HL-60 (cell line): ENCODE measurements at regions not wholly inside any gene's neighbourhood (a gene's known extent, or its start where the extent isn't known, plus 50 kb on each side); places are given as distances from the start of the nearest gene placed in this dataset.

Source experiments
- DNase-seq, 2 experiments: peaks; one replicate each; pipeline ENCODE4 v3.0.0-alpha.2; 2010 to 2020; ENCODE audit warnings: low read depth in 1 of 2, low spot score in 1 of 2
- H3K27ac ChIP-seq: fragments of 250-450 bp; sonication (Bioruptor Pico); replicated peaks from 2 replicates; pipeline ENCODE4 v1.5.1; 2020; ENCODE audit warnings: mild to moderate bottlenecking, moderate library complexity
- H3K27me3 ChIP-seq: fragments of 250-450 bp; sonication (Bioruptor Pico); 2 replicates; pipeline ENCODE4 v1.5.1; 2021; ENCODE audit warnings: mild to moderate bottlenecking, moderate library complexity; ENCODE audit not compliant: insufficient read depth, poor library complexity, severe bottlenecking
- H3K4me3 ChIP-seq: replicated peaks from 2 replicates; pipeline ENCODE4 v1.5.1; 2011; ENCODE audit warnings: mild to moderate bottlenecking, control low read depth, low read length; ENCODE audit not compliant: insufficient read depth
- CTCF ChIP-seq: IDR thresholded peaks from one replicate; pipeline ENCODE4 v1.5.1; 2011; ENCODE audit warnings: low read length, control low read depth, inconsistent platforms; ENCODE audit not compliant: insufficient read depth
- GABPA ChIP-seq: IDR thresholded peaks from 2 replicates; pipeline ENCODE4 v1.6.1; 2012; ENCODE audit warnings: low read depth
- POLR2AphosphoS5 ChIP-seq: IDR thresholded peaks from 2 replicates; pipeline ENCODE4 v1.6.1; 2012; ENCODE audit warnings: low read depth
- REST ChIP-seq: IDR thresholded peaks from 2 replicates; pipeline ENCODE4 v1.6.1; 2012; ENCODE audit warnings: low read depth; ENCODE audit not compliant: insufficient replicate concordance
- SPI1 ChIP-seq: IDR thresholded peaks from 2 replicates; pipeline ENCODE4 v1.6.1; 2012; ENCODE audit warnings: low read depth, mild to moderate bottlenecking, borderline replicate concordance

GRCh38 chr13:20332361-20333096, 100.4 kb upstream of the GJB6 start:
- Histone ChIP-seq H3K4me3 (no peak overlapping the region), H3K27me3 (no peaks in the 10 kb centered on the region), H3K27ac (no peak overlapping the region)
- DNase-seq, result no peak
- TF ChIP-seq POLR2AphosphoS5 (no peak), GABPA (no peak), CTCF (no peak), REST (no peak), SPI1 (no peak)

- Histone ChIP-seq H3K27me3 (no peaks in the 10 kb centered on the region), H3K4me3 (no peak overlapping the region), H3K27ac (no peak overlapping the region)
- TF ChIP-seq CTCF (no peak), POLR2AphosphoS5 (no peak), GABPA (no peak), REST (no peak), SPI1 (no peak)
- no peak for DNase-seq
These were observed 99.8 kb upstream of the GJB6 start for GRCh38 chr13:20331949-20332348.

- Histone ChIP-seq H3K4me3 (no peak overlapping the region), H3K27me3 (no peaks in the 10 kb centered on the region), H3K27ac (no peak overlapping the region)
- no peak for TF ChIP-seq REST
- no peak for TF ChIP-seq POLR2AphosphoS5
- no peak for TF ChIP-seq CTCF
- no peak for TF ChIP-seq SPI1
- no peak for TF ChIP-seq GABPA
- no peak for DNase-seq
These were observed 99.3 kb upstream of the GJB6 start for GRCh38 chr13:20331419-20331818.
